H9 (cell line): ENCODE measurements at regions not wholly inside any gene's neighbourhood (a gene's known extent, or its start where the extent isn't known, plus 50 kb on each side); places are given as distances from the start of the nearest gene placed in this dataset.

Experiments
- DNase-seq: peaks from one replicate; pipeline ENCODE4 v3.0.0-alpha.2; 2017
- H2AFZ ChIP-seq: one replicate; pipeline ENCODE4 v1.6.1; 2013; ENCODE audit warnings: mild to moderate bottlenecking, low read length, control low read depth, moderate library complexity
- H2AK5ac ChIP-seq: 2 replicates; pipeline ENCODE4 v1.6.1; 2013; ENCODE audit warnings: low read length, control low read depth, mixed read lengths; ENCODE audit not compliant: insufficient read length
- H2BK120ac ChIP-seq: one replicate; pipeline ENCODE4 v1.6.1; 2013; ENCODE audit warnings: low read depth, mild to moderate bottlenecking, low read length, control low read depth, inconsistent platforms; ENCODE audit not compliant: poor library complexity, severe bottlenecking
- H2BK12ac ChIP-seq: 2 replicates; pipeline ENCODE4 v1.6.1; 2013; ENCODE audit warnings: low read length, control low read depth, mixed read lengths, low read depth; ENCODE audit not compliant: insufficient read length
- H2BK15ac ChIP-seq: 2 replicates; pipeline ENCODE4 v1.6.1; 2013; ENCODE audit warnings: low read depth, low read length, control low read depth
- H2BK20ac ChIP-seq: one replicate; pipeline ENCODE4 v1.6.1; 2013; ENCODE audit warnings: low read depth, mild to moderate bottlenecking, low read length, control low read depth, inconsistent platforms; ENCODE audit not compliant: poor library complexity, severe bottlenecking
- H2BK5ac ChIP-seq: 2 replicates; pipeline ENCODE4 v1.6.1; 2013; ENCODE audit warnings: low read length, control low read depth, mixed read lengths; ENCODE audit not compliant: insufficient read length
- H3K14ac ChIP-seq: 2 replicates; pipeline ENCODE4 v1.6.1; 2013; ENCODE audit warnings: low read length, control low read depth; ENCODE audit not compliant: insufficient read depth
- H3K18ac ChIP-seq: 2 replicates; pipeline ENCODE4 v1.6.1; 2013; ENCODE audit warnings: low read depth, mild to moderate bottlenecking, mixed read lengths, low read length, control low read depth; ENCODE audit not compliant: insufficient read length
- H3K23ac ChIP-seq: 2 replicates; pipeline ENCODE4 v1.6.1; 2013; ENCODE audit warnings: low read length, control low read depth, mixed read lengths, low read depth; ENCODE audit not compliant: insufficient read length
- H3K23me2 ChIP-seq: 2 replicates; pipeline ENCODE4 v1.6.1; 2013; ENCODE audit warnings: low read depth, mild to moderate bottlenecking, mixed read lengths, low read length, control low read depth; ENCODE audit not compliant: insufficient read length, poor library complexity, severe bottlenecking
- H3K27ac ChIP-seq: 2 replicates; pipeline ENCODE4 v1.5.1; 2013; ENCODE audit warnings: low read length, control low read depth, mixed read lengths, low read depth; ENCODE audit not compliant: insufficient read length
- H3K27me3 ChIP-seq: 2 replicates; pipeline ENCODE4 v1.6.1; 2013; ENCODE audit warnings: low read length, control low read depth, inconsistent platforms; ENCODE audit not compliant: insufficient read depth
- H3K4ac ChIP-seq: 2 replicates; pipeline ENCODE4 v1.6.1; 2013; ENCODE audit warnings: low read depth, mild to moderate bottlenecking, control low read depth, inconsistent platforms, low read length, moderate library complexity
- H3K4me1 ChIP-seq: 2 replicates; pipeline ENCODE4 v1.6.1; 2013; ENCODE audit warnings: low read length, control low read depth, inconsistent platforms; ENCODE audit not compliant: insufficient read depth
- H3K4me2 ChIP-seq: 2 replicates; pipeline ENCODE4 v1.6.1; 2013; ENCODE audit warnings: low read length, control low read depth, mixed read lengths; ENCODE audit not compliant: insufficient read length, insufficient read depth
- H3K56ac ChIP-seq: 2 replicates; pipeline ENCODE4 v1.6.1; 2013; ENCODE audit warnings: low read depth, mild to moderate bottlenecking, mixed read lengths, low read length, control low read depth; ENCODE audit not compliant: insufficient read length
- H3K79me1 ChIP-seq: 2 replicates; pipeline ENCODE4 v1.6.1; 2013; ENCODE audit warnings: low read depth, mild to moderate bottlenecking, moderate library complexity, low read length, control low read depth, inconsistent platforms; ENCODE audit not compliant: insufficient read depth, poor library complexity, severe bottlenecking
- H3K79me2 ChIP-seq: 2 replicates; pipeline ENCODE4 v1.6.1; 2013; ENCODE audit warnings: low read length, control low read depth, inconsistent platforms; ENCODE audit not compliant: insufficient read depth
- H3K9ac ChIP-seq: 2 replicates; pipeline ENCODE4 v1.6.1; 2013; ENCODE audit warnings: low read length, control low read depth, mixed read lengths; ENCODE audit not compliant: insufficient read length; ENCODE audit errors: extremely low read depth
- H3K9me3 ChIP-seq: one replicate; pipeline ENCODE4 v1.6.1; 2013; ENCODE audit warnings: low read depth, low read length, inconsistent platforms; ENCODE audit not compliant: control insufficient read depth
- H3T11ph ChIP-seq: one replicate; pipeline ENCODE4 v1.6.1; 2013; ENCODE audit warnings: mild to moderate bottlenecking, low read length, control low read depth, inconsistent platforms
- H4K20me1 ChIP-seq: one replicate; pipeline ENCODE4 v1.6.1; 2013; ENCODE audit not compliant: control insufficient read depth, insufficient read length, insufficient read depth
- H4K5ac ChIP-seq: 2 replicates; pipeline ENCODE4 v1.6.1; 2013; ENCODE audit warnings: low read depth, mild to moderate bottlenecking, mixed read lengths, low read length, control low read depth; ENCODE audit not compliant: insufficient read length
- H4K8ac ChIP-seq: replicated peaks from 2 replicates; pipeline ENCODE4 v1.6.1; 2013; ENCODE audit warnings: low read length, control low read depth, mixed read lengths, low read depth; ENCODE audit not compliant: insufficient read length
- H4K91ac ChIP-seq: 2 replicates; pipeline ENCODE4 v1.6.1; 2013; ENCODE audit warnings: low read depth, mild to moderate bottlenecking, moderate library complexity, mixed read lengths, low read length, control low read depth; ENCODE audit not compliant: insufficient read length
- H3K27ac Mint-ChIP-seq, 3 experiments: 2 replicates in 2 of 3; 3 replicates in 1 of 3; pipeline ENCODE4 v1.8.0; 2020 to 2021; ENCODE audit warnings: mixed read lengths in 3 of 3, mild to moderate bottlenecking in 1 of 3, moderate library complexity in 1 of 3
- H3K27me3 Mint-ChIP-seq: 2 replicates; pipeline ENCODE4 v1.8.0; 2021; ENCODE audit warnings: low read depth, mild to moderate bottlenecking, moderate library complexity, mixed read lengths
- H3K36me3 Mint-ChIP-seq, 3 experiments: 2 replicates in 2 of 3; 3 replicates in 1 of 3; pipeline ENCODE4 v1.8.0; 2020 to 2021; ENCODE audit warnings: low read depth in 3 of 3, mixed read lengths in 3 of 3; ENCODE audit not compliant: insufficient read depth in 1 of 3
- H3K4me1 Mint-ChIP-seq, 2 experiments: 2 replicates each; pipeline ENCODE4 v1.8.0; 2020; ENCODE audit warnings: mixed read lengths in 2 of 2
- H3K4me3 Mint-ChIP-seq, 2 experiments: 2 replicates in 1 of 2; 3 replicates in 1 of 2; pipeline ENCODE4 v1.8.0; 2020 to 2021; ENCODE audit warnings: mild to moderate bottlenecking in 2 of 2, mixed read lengths in 2 of 2, moderate library complexity in 1 of 2
- H3K9me3 Mint-ChIP-seq, 2 experiments: 2 replicates in 1 of 2; 3 replicates in 1 of 2; pipeline ENCODE4 v1.8.0; 2020; ENCODE audit warnings: mild to moderate bottlenecking in 2 of 2, mixed read lengths in 2 of 2, moderate library complexity in 1 of 2
- WGBS: extraction: QIAGEN DNeasy Blood & Tissue Kit; methylation state at CpG from one replicate; pipeline ENCODE4 v1.1.7; 2013; ENCODE audit warnings: missing lambda C conversion rate, low lambda C conversion rate, mixed read lengths; ENCODE audit not compliant: insufficient read length; ENCODE audit errors: extremely low coverage; 5-methylcytosine and 5-hydroxymethylcytosine counted together
- TF ChIP-seq, protein P1 (sequence below): fragments of 200-600 bp; sonication (generic); conservative IDR thresholded peaks from 3 replicates; pipeline ENCODE4 v1.8.0; 2021; ENCODE audit warnings: antibody characterized with exemption, mild to moderate bottlenecking

DNA sequence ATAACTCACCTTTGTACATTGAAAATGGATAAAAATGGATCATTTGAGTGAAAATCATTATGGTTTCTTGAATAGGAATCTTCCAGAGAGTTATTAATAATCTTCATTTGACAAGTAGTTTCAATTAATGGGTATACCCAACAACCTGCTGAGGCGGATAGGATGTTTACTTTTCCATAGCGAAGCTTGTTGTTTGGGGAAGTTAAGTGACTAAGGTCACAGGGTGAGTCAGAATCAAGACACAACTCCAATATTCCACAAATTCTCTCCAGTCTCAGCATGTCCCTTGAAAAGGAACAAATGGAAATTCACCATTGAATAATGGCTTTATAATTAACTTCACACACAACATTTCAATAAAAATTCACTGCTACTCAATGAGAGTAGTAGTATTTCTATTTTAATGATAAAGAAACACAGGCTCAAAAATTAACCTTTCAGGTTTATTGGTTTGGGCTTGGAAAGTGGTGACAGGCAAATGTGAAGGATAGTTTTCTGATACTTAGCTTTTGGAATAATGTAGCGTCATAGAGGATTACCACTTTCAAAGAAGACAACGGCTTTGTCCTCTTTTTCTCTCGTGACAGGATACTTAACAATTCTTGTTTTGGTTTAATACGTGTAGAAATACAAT is 211.3 kb downstream of the GPD2 start:
- Histone ChIP-seq H2BK5ac (no peak overlapping the region), H2BK20ac (no peak overlapping the region), H2AK5ac (no peak overlapping the region), H3K18ac (no peak overlapping the region), H3K9me3 (no peaks in the 10 kb centered on the region), H3K27me3 (no peaks in the 10 kb centered on the region), H2BK12ac (no peak overlapping the region), H3K23me2 (no peaks in the 10 kb centered on the region), H3K14ac (no peak overlapping the region), H4K5ac (no peak overlapping the region), H2AFZ (no peak overlapping the region), H2BK120ac (no peak overlapping the region), H3K23ac (no peak overlapping the region), H4K91ac (no peak overlapping the region), H3K4me1 (no peaks in the 10 kb centered on the region; the same call in 1 of the 2 replicates), H3K56ac (no peak overlapping the region), H3K79me2 (no peaks in the 10 kb centered on the region), H3K79me1 (no peaks in the 10 kb centered on the region), H3K9ac (no peak overlapping the region), H3T11ph (no peak overlapping the region), H3K4ac (no peak overlapping the region), H4K20me1 (no peaks in the 10 kb centered on the region), H4K8ac (no peak overlapping the region), H3K4me2 (no peak overlapping the region), H2BK15ac (no peak overlapping the region), H3K27ac (no peak overlapping the region)
- no peaks in the 10 kb centered on the region for H3K27me3 Mint-ChIP-seq
- peaks cover 0 to 32% (median 6%) of the 10 kb centered on the region in 3 experiments; a peak in 4 of 7 replicates for H3K36me3 Mint-ChIP-seq
- H3K4me3 Mint-ChIP-seq: no peak overlapping the region
- H3K9me3 Mint-ChIP-seq: peaks cover 2 to 9% of the 10 kb centered on the region in 2 experiments; a peak in 2 of 5 replicates
- TF ChIP-seq, protein P1, sequence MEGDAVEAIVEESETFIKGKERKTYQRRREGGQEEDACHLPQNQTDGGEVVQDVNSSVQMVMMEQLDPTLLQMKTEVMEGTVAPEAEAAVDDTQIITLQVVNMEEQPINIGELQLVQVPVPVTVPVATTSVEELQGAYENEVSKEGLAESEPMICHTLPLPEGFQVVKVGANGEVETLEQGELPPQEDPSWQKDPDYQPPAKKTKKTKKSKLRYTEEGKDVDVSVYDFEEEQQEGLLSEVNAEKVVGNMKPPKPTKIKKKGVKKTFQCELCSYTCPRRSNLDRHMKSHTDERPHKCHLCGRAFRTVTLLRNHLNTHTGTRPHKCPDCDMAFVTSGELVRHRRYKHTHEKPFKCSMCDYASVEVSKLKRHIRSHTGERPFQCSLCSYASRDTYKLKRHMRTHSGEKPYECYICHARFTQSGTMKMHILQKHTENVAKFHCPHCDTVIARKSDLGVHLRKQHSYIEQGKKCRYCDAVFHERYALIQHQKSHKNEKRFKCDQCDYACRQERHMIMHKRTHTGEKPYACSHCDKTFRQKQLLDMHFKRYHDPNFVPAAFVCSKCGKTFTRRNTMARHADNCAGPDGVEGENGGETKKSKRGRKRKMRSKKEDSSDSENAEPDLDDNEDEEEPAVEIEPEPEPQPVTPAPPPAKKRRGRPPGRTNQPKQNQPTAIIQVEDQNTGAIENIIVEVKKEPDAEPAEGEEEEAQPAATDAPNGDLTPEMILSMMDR: no peak
- H3K27ac Mint-ChIP-seq: 0 out of 7 replicates have a peak overlapping the region, but pooled peaks of 1 of the 3 experiments have one; percentile 27
- DNase-seq: no peak
- H3K4me1 Mint-ChIP-seq: peaks cover 0 to 7% of the 10 kb centered on the region in 2 experiments; a peak in 2 of 4 replicates
- no CpG with 5 or more reads among the region's 6 CpGs for whole genome bisulfite sequencing
